Cardiac muscle cell (in vitro differentiated cells and primary cell): ENCODE measurements at regions not wholly inside any gene's neighbourhood (a gene's known extent, or its start where the extent isn't known, plus 50 kb on each side); places are given as distances from the start of the nearest gene placed in this dataset.

ENCODE experiments used
- DNase-seq, 2 donors: peaks; one replicate each; pipeline versions ENCODE4 v3.0.0 to v3.0.0-alpha.2; 2010 to 2017; ENCODE audit warnings: low read depth in 1 of 2, low spot score in 1 of 2
- H3K27ac ChIP-seq: fragments of 200-600 bp; sonication (generic); 2 replicates; pipeline ENCODE4 v1.5.1; 2016
- H3K27me3 ChIP-seq: fragments of 200-600 bp; sonication (generic); 2 replicates; pipeline ENCODE4 v1.6.0; 2016; ENCODE audit warnings: control low read depth
- H3K36me3 ChIP-seq: fragments of 200-600 bp; sonication (generic); 2 replicates; pipeline ENCODE4 v1.5.1; 2016; ENCODE audit warnings: control low read depth
- H3K4me1 ChIP-seq: fragments of 200-600 bp; sonication (generic); 2 replicates; pipeline ENCODE4 v1.8.1; 2017; ENCODE audit warnings: low read depth, mild to moderate bottlenecking, mixed run types
- H3K4me3 ChIP-seq: fragments of 200-600 bp; sonication (generic); 2 replicates; pipeline ENCODE4 v1.5.1; 2016; ENCODE audit warnings: mild to moderate bottlenecking
- H3K9me3 ChIP-seq: fragments of 200-600 bp; sonication (generic); 2 replicates; pipeline ENCODE4 v1.5.1; 2017; ENCODE audit warnings: low read depth, mild to moderate bottlenecking, control low read depth
- TF ChIP-seq, protein P1 (sequence below): IDR thresholded peaks from 2 replicates; pipeline ENCODE4 v1.5.1; 2012; ENCODE audit warnings: low read depth, mild to moderate bottlenecking, low read length

DNA sequence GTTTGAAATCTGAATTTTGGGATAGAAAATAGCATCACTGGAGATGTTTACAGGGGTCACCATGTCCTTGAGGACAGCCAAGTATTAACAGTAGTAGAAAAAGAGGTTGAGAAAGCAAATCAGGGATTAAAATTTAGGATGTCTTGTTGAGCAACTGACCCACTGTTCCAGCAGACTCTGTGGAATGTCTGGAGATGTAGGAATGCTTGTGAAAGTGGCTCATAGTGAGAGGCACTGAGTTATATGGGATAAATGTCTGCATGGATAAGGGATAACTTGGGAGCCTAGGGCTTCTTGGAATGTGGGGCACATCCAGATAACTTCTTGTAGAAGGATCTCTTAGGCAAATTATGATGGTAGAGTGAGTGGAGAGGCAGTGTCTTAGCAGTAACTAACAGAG lies 495.0 kb downstream of the TMX3 start:
- TF ChIP-seq, protein P1, sequence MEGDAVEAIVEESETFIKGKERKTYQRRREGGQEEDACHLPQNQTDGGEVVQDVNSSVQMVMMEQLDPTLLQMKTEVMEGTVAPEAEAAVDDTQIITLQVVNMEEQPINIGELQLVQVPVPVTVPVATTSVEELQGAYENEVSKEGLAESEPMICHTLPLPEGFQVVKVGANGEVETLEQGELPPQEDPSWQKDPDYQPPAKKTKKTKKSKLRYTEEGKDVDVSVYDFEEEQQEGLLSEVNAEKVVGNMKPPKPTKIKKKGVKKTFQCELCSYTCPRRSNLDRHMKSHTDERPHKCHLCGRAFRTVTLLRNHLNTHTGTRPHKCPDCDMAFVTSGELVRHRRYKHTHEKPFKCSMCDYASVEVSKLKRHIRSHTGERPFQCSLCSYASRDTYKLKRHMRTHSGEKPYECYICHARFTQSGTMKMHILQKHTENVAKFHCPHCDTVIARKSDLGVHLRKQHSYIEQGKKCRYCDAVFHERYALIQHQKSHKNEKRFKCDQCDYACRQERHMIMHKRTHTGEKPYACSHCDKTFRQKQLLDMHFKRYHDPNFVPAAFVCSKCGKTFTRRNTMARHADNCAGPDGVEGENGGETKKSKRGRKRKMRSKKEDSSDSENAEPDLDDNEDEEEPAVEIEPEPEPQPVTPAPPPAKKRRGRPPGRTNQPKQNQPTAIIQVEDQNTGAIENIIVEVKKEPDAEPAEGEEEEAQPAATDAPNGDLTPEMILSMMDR, result no peak
- Histone ChIP-seq H3K9me3 (no peaks in the 10 kb centered on the region), H3K4me3 (no peak overlapping the region), H3K27ac (no peak overlapping the region), H3K27me3 (no peaks in the 10 kb centered on the region), H3K4me1 (no peaks in the 10 kb centered on the region), H3K36me3 (no peaks in the 10 kb centered on the region)
- DNase-seq, result peak in 1 of 2 donors; percentile 48

DNA sequence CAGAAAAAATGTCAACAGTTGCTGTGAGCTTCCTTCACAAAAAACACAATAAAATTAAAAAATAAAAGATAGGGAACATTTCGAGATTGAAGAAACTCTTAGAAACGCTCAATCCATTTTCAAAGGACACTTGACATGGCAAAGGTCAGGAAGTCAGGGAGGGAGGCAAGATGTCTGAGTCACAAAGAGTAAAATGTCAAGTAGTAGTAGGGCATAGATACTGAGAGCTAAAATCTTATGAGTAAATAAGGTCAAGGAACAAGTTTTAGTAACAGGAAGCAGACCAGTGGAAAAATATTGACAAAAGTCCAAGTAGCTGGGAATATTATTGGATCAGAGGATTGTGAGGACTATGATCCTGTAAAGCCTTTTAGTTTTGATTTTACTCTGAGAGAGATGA lies 495.6 kb downstream of the TMX3 start:
- DNase-seq, result no peak
- Histone ChIP-seq H3K4me3 (no peak overlapping the region), H3K27me3 (no peaks in the 10 kb centered on the region), H3K9me3 (no peaks in the 10 kb centered on the region), H3K36me3 (no peaks in the 10 kb centered on the region), H3K27ac (no peak overlapping the region), H3K4me1 (no peaks in the 10 kb centered on the region)
- TF ChIP-seq, protein P1, result no peak

DNA sequence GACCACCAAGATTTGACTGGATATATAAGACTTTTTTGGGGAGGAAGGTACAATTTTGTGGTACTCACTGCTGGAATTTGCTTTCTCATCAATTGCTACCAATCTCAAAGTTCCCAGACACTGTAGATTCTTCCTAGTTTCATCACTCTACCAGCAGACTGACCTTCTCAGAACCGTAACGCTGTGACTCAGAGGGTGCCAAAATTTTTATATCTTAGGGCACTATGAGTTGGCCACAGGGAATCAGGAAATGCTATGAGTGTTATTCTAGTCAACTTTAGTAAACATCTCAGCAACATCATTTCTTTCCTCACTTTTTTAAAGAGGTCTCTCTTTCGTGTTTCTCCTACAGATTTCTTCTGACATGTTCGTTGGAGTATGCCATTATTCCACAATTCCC lies 499.0 kb downstream of the TMX3 start:
- DNase-seq, result peak in 1 of 2 donors; percentile 25
- TF ChIP-seq, protein P1, result no peak
- Histone ChIP-seq H3K36me3 (no peaks in the 10 kb centered on the region), H3K4me1 (no peaks in the 10 kb centered on the region), H3K27me3 (no peaks in the 10 kb centered on the region), H3K9me3 (no peaks in the 10 kb centered on the region), H3K27ac (no peak overlapping the region), H3K4me3 (no peak overlapping the region)

DNA sequence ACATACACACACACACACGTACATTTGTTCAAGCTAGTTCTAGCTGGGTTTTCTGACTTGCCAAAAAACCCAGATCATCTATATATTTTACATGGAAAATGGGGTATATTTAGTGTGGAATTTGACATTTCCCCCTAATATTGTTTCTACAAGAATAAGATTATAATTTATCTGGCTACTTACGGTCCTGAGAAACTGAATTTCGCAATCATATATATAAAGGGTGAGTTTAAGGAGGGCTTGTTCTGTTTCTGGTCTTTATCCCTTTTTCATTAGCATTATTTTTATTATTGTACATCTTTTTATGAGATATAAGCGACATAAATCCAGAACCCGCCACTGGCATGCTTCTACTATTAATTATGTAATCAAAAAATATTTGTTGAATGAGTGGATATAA lies 528.9 kb downstream of the TMX3 start:
- no peaks in the 10 kb centered on the region for H3K36me3 ChIP-seq
- H3K4me1 ChIP-seq, result no peaks in the 10 kb centered on the region
- no peak overlapping the region for H3K4me3 ChIP-seq
- TF ChIP-seq, protein P1, result no peak
- DNase-seq, result peak in 1 of 2 donors; percentile 9
- no peak overlapping the region for H3K27ac ChIP-seq
- no peaks in the 10 kb centered on the region for H3K9me3 ChIP-seq
- no peaks in the 10 kb centered on the region for H3K27me3 ChIP-seq

DNA sequence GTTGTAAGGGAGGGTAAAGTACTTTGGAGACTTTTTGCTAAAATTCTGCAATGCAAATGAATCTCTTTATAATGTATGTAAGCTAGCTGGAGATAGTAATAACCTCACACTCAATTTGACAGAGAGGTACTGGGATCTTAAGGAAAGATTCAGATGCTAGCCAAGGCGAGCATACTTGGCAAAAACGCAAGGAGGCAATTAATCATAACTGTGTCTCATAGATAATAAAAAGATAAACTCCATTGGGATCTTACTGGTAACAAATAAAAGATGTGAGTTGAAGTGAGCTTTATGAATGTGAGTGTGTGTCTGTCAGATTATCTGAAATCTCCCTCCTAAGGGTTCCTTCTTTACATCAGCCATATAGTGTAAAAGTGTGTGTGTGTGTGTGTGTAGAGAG lies 533.0 kb downstream of the TMX3 start:
- Histone ChIP-seq H3K36me3 (no peaks in the 10 kb centered on the region), H3K4me3 (no peak overlapping the region), H3K9me3 (no peaks in the 10 kb centered on the region), H3K4me1 (no peaks in the 10 kb centered on the region), H3K27me3 (no peaks in the 10 kb centered on the region), H3K27ac (no peak overlapping the region)
- TF ChIP-seq, protein P1, result no peak
- peak in 1 of 2 donors; percentile 50 for DNase-seq

DNA sequence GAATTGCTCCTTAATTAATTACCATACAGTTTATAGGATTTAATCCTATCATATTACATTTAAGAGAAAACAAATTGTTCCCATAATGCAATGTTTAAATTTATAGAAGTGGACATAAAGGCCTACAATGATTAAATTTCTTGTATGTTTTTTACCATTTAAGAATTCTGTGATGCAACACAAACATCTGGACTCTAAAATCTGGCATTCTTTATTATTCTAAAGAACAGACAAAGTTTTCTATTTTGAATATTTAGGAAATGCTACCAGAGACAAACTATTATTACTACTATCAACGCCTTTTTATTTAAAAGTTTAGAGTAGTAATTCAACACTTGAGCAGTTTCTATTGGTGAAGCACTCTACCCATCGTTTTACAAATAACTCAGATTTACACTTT lies 535.1 kb downstream of the TMX3 start:
- H3K36me3 ChIP-seq, result no peaks in the 10 kb centered on the region
- no peaks in the 10 kb centered on the region for H3K27me3 ChIP-seq
- TF ChIP-seq, protein P1, result no peak
- no peak overlapping the region for H3K27ac ChIP-seq
- H3K9me3 ChIP-seq, result no peaks in the 10 kb centered on the region
- H3K4me1 ChIP-seq, result no peaks in the 10 kb centered on the region
- no peak for DNase-seq
- no peak overlapping the region for H3K4me3 ChIP-seq
